ENCODE measurements at regions not wholly inside any gene's neighbourhood (a gene's known extent, or its start where the extent isn't known, plus 50 kb on each side); places are given as distances from the start of the nearest gene placed in this dataset.

DNA sequence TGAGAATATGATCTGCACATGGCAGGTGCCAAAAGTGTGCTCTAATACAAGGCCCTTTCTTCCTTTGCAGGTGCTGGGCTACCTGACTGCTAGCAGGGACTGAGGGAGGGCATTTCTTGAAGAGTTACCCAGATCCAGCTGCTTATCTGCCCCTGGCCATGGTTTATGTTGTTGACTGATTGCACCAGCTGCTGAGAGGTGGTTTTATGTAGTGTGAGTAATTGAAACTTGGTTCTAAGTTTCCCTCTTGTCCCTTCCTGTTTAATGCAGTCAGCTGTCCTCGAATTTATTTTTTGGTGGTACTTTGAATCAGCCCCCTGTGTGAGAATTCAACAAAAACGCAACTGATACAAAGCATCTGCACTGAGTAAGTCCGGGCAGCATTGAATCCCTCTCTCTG is 288.3 kb upstream of the C2CD4B start:
- Histone ChIP-seq H3K27ac (no peak overlapping the region), H3K36me3 (no peaks in the 10 kb centered on the region), H3K27me3 (replicated peaks in 1 of 7) (no peaks in the 10 kb centered on the region), H3K9me3 (no peaks in the 10 kb centered on the region), H3K4me1 (no peaks in the 10 kb centered on the region), H3K4me3 (no peak overlapping the region)
- intact Hi-C loops (cut with DNase I; ENCODE audit: low total_unique reads) = no loop called here
- DNase-seq = no peak
- WGBS, 5 donors = 67 to 86% (median 73%) methylated on average over 3 of the region's 3 CpGs
- TF ChIP-seq POLR2A (IDR thresholded peaks at IDR 0.05) (no peak), POLR2AphosphoS5 (IDR thresholded peaks at IDR 0.05) (no peak)
- TF ChIP-seq, protein P1, sequence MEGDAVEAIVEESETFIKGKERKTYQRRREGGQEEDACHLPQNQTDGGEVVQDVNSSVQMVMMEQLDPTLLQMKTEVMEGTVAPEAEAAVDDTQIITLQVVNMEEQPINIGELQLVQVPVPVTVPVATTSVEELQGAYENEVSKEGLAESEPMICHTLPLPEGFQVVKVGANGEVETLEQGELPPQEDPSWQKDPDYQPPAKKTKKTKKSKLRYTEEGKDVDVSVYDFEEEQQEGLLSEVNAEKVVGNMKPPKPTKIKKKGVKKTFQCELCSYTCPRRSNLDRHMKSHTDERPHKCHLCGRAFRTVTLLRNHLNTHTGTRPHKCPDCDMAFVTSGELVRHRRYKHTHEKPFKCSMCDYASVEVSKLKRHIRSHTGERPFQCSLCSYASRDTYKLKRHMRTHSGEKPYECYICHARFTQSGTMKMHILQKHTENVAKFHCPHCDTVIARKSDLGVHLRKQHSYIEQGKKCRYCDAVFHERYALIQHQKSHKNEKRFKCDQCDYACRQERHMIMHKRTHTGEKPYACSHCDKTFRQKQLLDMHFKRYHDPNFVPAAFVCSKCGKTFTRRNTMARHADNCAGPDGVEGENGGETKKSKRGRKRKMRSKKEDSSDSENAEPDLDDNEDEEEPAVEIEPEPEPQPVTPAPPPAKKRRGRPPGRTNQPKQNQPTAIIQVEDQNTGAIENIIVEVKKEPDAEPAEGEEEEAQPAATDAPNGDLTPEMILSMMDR (IDR thresholded peaks at IDR 0.05 in 8 of 11, conservative IDR thresholded peaks at IDR 0.05 in 3 of 11) = no peak

DNA sequence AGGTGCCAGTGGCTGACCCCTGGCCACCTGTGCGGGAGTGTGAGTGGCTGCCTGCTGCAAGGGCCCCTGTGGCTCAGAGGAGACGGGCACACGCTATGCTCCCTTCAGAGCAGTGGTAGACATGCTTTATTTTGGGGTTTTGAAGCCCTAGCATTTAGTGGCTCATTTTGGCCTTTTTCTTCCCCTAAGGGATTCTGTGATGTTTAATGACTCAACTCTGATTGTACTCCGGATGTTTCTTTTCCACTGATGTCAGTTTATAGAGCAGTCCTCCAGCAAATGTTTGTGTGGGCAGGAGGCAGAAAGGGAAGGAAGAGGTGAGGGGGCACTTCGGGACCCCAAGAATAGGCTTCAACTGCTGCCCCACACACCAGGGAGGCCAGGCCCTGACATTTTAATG is 288.9 kb upstream of the C2CD4B start:
- Histone ChIP-seq H3K27ac (no peak overlapping the region), H3K4me1 (no peaks in the 10 kb centered on the region), H3K4me3 (no peak overlapping the region), H3K27me3 (replicated peaks in 1 of 7) (no peaks in the 10 kb centered on the region), H3K9me3 (no peaks in the 10 kb centered on the region), H3K36me3 (no peaks in the 10 kb centered on the region)
- DNase-seq = no peak
- TF ChIP-seq, protein P1 (IDR thresholded peaks at IDR 0.05 in 8 of 11, conservative IDR thresholded peaks at IDR 0.05 in 3 of 11) = no peak
- TF ChIP-seq POLR2AphosphoS5 (IDR thresholded peaks at IDR 0.05) = no peak
- no peak for TF ChIP-seq POLR2A (IDR thresholded peaks at IDR 0.05)
- intact Hi-C loops (cut with DNase I; ENCODE audit: low total_unique reads) = no loop called here
- 57 to 87% (median 79%) methylated on average over 5 of the region's 5 CpGs for WGBS, 5 donors

DNA sequence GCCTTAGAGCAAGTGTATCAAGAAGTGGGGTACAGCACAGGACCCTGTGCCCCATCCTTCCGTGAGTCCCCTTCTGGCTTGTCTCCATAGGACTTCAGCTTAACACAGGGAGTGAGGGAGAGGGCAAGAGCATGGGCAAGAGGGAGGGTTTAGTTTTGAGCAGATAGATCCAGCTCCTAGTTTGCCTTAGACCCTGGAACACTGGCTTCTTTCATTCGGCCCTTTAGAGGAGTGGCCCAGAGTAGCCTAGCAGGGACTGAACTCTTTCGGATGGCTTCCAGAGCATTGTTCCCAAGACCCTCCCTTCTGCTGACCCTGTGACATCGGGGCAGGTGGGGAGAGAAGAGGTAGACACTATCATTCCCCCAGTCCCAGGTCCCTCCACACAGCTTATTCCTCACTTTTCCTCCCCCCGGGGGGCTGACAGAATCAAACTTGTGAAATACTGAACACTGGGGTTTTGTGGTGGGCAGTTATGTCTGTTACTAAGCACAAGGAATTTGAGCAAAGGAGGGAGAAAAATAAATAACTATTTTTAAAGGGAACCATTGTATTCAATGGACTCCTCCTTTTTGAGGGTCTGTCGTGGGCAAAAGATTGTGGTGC is 289.6 kb upstream of the C2CD4B start:
- Histone ChIP-seq H3K4me1 (no peaks in the 10 kb centered on the region), H3K4me3 (no peak overlapping the region), H3K36me3 (no peaks in the 10 kb centered on the region), H3K27ac (no peak overlapping the region), H3K9me3 (no peaks in the 10 kb centered on the region), H3K27me3 (replicated peaks in 1 of 7) (no peaks in the 10 kb centered on the region)
- DNase-seq = no peak
- TF ChIP-seq POLR2A (IDR thresholded peaks at IDR 0.05) (no peak), POLR2AphosphoS5 (IDR thresholded peaks at IDR 0.05) (no peak)
- 85 to 96% (median 89%) methylated on average over 6 of the region's 6 CpGs for WGBS, 5 donors
- intact Hi-C loops (cut with DNase I; ENCODE audit: low total_unique reads) = no loop called here

DNA sequence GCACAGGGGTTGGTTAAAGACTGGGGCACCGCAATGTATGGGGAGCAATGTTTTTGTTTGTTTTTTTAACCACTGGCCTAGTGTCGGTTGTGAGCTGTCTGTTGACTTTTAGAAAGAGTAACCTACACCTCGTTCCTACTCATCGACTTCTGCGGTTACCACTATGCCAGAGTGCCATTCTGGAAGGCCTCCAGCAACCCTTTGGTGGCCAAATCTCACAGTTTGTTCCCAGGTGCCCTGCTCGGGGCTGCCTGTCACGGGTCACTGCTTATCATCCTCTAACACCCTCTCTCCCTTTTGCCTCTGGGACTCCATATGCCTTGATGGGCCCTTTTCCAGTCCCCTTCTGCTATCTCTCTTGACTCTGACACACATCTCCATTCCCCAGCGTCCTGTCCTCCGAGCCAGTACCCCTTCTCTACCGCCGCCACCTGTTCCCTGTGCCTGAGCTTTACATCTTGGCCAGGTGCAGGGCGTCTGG is 290.4 kb upstream of the C2CD4B start:
- WGBS, 5 donors = 79 to 91% (median 84%) methylated on average over 11 to 12 of the region's 12 CpGs
- Histone ChIP-seq H3K9me3 (no peaks in the 10 kb centered on the region), H3K4me3 (no peak overlapping the region), H3K4me1 (no peaks in the 10 kb centered on the region), H3K36me3 (no peaks in the 10 kb centered on the region), H3K27me3 (replicated peaks in 1 of 7) (no peaks in the 10 kb centered on the region), H3K27ac (no peak overlapping the region)
- no peak for DNase-seq
- TF ChIP-seq, protein P1 (IDR thresholded peaks at IDR 0.05 in 8 of 11, conservative IDR thresholded peaks at IDR 0.05 in 3 of 11) = no peak
- TF ChIP-seq POLR2A (IDR thresholded peaks at IDR 0.05) = no peak
- no peak for TF ChIP-seq POLR2AphosphoS5 (IDR thresholded peaks at IDR 0.05)
- intact Hi-C loops (cut with DNase I; ENCODE audit: low total_unique reads) = no loop called here
